ENCODE measurements at regions not wholly inside any gene's neighbourhood (a gene's known extent, or its start where the extent isn't known, plus 50 kb on each side); places are given as distances from the start of the nearest gene placed in this dataset.

GRCh38 chr13:31063772-31064171 lies 97.9 kb downstream of the HSPH1 start:
- TF ChIP-seq CTCF (IDR thresholded peaks at IDR 0.05) = no peak
- H3K36me3 ChIP-seq = no peaks in the 10 kb centered on the region
- no peaks in the 10 kb centered on the region for H3K4me1 ChIP-seq
- DNase-seq = no peak
- H3K9me3 ChIP-seq = peaks cover 0 to 4% (median 0%) of the 10 kb centered on the region in 11 donors
- no peak overlapping the region for H3K27ac ChIP-seq
- no peaks in the 10 kb centered on the region for H3K27me3 ChIP-seq
- H3K4me3 ChIP-seq = no peak overlapping the region
- intact Hi-C loops (cut with DNase I) = no loop called here
- no peak for ATAC-seq
- WGBS, 2 donors = 90 to 97% methylated on average over 1 of the region's 1 CpG

- Histone ChIP-seq H3K4me3 (no peak overlapping the region), H3K27ac (no peak overlapping the region), H3K4me1 (peaks cover 0 to 12% (median 0%) of the 10 kb centered on the region in 9 donors), H3K9me3 (peaks cover 0 to 4% (median 0%) of the 10 kb centered on the region in 11 donors), H3K36me3 (no peaks in the 10 kb centered on the region), H3K27me3 (no peaks in the 10 kb centered on the region)
- no peak for TF ChIP-seq CTCF (IDR thresholded peaks at IDR 0.05)
- WGBS, 2 donors = 81 to 88% methylated on average over 7 of the region's 7 CpGs
- intact Hi-C loops (cut with DNase I) = no loop called here
- no peak for ATAC-seq
- no peak for DNase-seq
These were observed 101.0 kb downstream of the HSPH1 start for GRCh38 chr13:31060655-31061054.

GRCh38 chr13:31060220-31060619 lies 101.5 kb downstream of the HSPH1 start:
- TF ChIP-seq CTCF (IDR thresholded peaks at IDR 0.05) = no peak
- DNase-seq = no peak
- intact Hi-C loops (cut with DNase I) = no loop called here
- no peaks in the 10 kb centered on the region for H3K27me3 ChIP-seq
- H3K9me3 ChIP-seq = peaks cover 0 to 4% (median 0%) of the 10 kb centered on the region in 11 donors
- peaks cover 0 to 12% (median 0%) of the 10 kb centered on the region in 9 donors for H3K4me1 ChIP-seq
- H3K27ac ChIP-seq = no peak overlapping the region
- H3K36me3 ChIP-seq = no peaks in the 10 kb centered on the region
- ATAC-seq = peak in 1 of 8 donors; percentile 60
- 87 to 88% methylated on average over 3 of the region's 3 CpGs for WGBS, 2 donors
- no peak overlapping the region for H3K4me3 ChIP-seq

- H3K9me3 ChIP-seq = no peaks in the 10 kb centered on the region
- H3K4me3 ChIP-seq = no peak overlapping the region
- 90 to 93% methylated on average over 9 of the region's 9 CpGs for WGBS, 2 donors
- H3K27me3 ChIP-seq = no peaks in the 10 kb centered on the region
- H3K27ac ChIP-seq = no peak overlapping the region
- intact Hi-C loops (cut with DNase I) = no loop called here
- DNase-seq = no peak
- H3K36me3 ChIP-seq = no peaks in the 10 kb centered on the region
- H3K4me1 ChIP-seq = peaks cover 0 to 12% (median 5%) of the 10 kb centered on the region in 9 donors
- TF ChIP-seq CTCF (IDR thresholded peaks at IDR 0.05) = no peak
- ATAC-seq = no peak
These were observed 104.2 kb downstream of the HSPH1 start for GRCh38 chr13:31057403-31058033.

All from heart right ventricle (tissue), 16 donors.